K562 (cell line): ENCODE measurements at regions not wholly inside any gene's neighbourhood (a gene's known extent, or its start where the extent isn't known, plus 50 kb on each side); places are given as distances from the start of the nearest gene placed in this dataset.

Experiments used
- ARID2 ChIP-seq: fragments of 450-650 bp; IDR thresholded peaks from 2 replicates; pipeline ENCODE4 v1.6.1; 2017; ENCODE audit warnings: antibody characterized with exemption, mild to moderate bottlenecking
- DMBX1 ChIP-seq: fragments of 250-450 bp; sonication (Bioruptor Pico); IDR thresholded peaks from 2 replicates; pipeline ENCODE4 v1.8.0; 2022; ENCODE audit warnings: inconsistent platforms, mild to moderate bottlenecking, moderate library complexity, borderline replicate concordance
- FIP1L1 ChIP-seq: fragments of 200-400 bp; formaldehyde crosslinking; IDR thresholded peaks from 2 replicates; pipeline ENCODE4 v1.6.1; 2018; ENCODE audit warnings: mild to moderate bottlenecking, low read depth, low read length; ENCODE audit not compliant: poor library complexity, severe bottlenecking
- HDAC8 ChIP-seq: fragments of 450-650 bp; IDR thresholded peaks from 2 replicates; pipeline ENCODE4 v1.6.1; 2016; ENCODE audit warnings: mild to moderate bottlenecking, missing genetic modification characterization, moderate library complexity, missing compliant biosample characterization
- HNRNPK ChIP-seq: fragments of 200-400 bp; formaldehyde crosslinking; IDR thresholded peaks from one replicate; pipeline ENCODE4 v1.6.1; 2018; ENCODE audit warnings: mild to moderate bottlenecking, low read depth, low read length; ENCODE audit not compliant: poor library complexity, severe bottlenecking
- JUN ChIP-seq, 2 experiments: sonication (generic) in 1 of 2; formaldehyde crosslinking in 1 of 2; IDR thresholded peaks; 2 replicates each; pipeline versions ENCODE4 v1.6.1 to v1.8.0; 2012 to 2022; ENCODE audit warnings: borderline replicate concordance in 2 of 2, mild to moderate bottlenecking in 2 of 2, improper control_type of control experiment in 1 of 2, low read depth in 1 of 2, low read length in 1 of 2, missing genetic modification reagents in 1 of 2
- JUND ChIP-seq, 2 experiments: IDR thresholded peaks; 2 replicates in 1 of 2; 3 replicates in 1 of 2; pipeline ENCODE4 v1.6.1; 2011; ENCODE audit warnings: borderline replicate concordance in 2 of 2, low read depth in 2 of 2, low read length in 2 of 2, improper control_type of control experiment in 1 of 2, missing biosample characterization in 1 of 2, missing genetic modification characterization in 1 of 2, missing genetic modification reagents in 1 of 2
- MCM2 ChIP-seq: fragments of 450-650 bp; IDR thresholded peaks from 2 replicates; pipeline ENCODE4 v1.6.1; 2017; ENCODE audit warnings: low read depth, mild to moderate bottlenecking
- NFATC3 ChIP-seq: fragments of 450-650 bp; IDR thresholded peaks from 2 replicates; pipeline ENCODE4 v1.6.1; 2017; ENCODE audit warnings: mild to moderate bottlenecking
- POLR2AphosphoS5 ChIP-seq: IDR thresholded peaks from 2 replicates; pipeline ENCODE4 v1.6.1; 2011; ENCODE audit warnings: mild to moderate bottlenecking, low read depth, low read length, moderate library complexity; ENCODE audit not compliant: control insufficient read depth, insufficient read depth
- POU5F1 ChIP-seq: fragments of 150-350 bp; IDR thresholded peaks from 2 replicates; pipeline ENCODE4 v1.6.1; 2014; ENCODE audit warnings: borderline replicate concordance, low read length, low read depth, mild to moderate bottlenecking; ENCODE audit not compliant: partially characterized antibody
- RBM22 ChIP-seq: fragments of 200-400 bp; formaldehyde crosslinking; IDR thresholded peaks from 2 replicates; pipeline ENCODE4 v1.6.1; 2018; ENCODE audit warnings: low read length, low read depth; ENCODE audit not compliant: poor library complexity, severe bottlenecking
- TBP ChIP-seq: optimal IDR thresholded peaks from 2 replicates; pipeline ENCODE3; 2011; ENCODE audit warnings: low read depth, low read length, improper control_type of control experiment
- TCFL5 ChIP-seq: fragments of 250-450 bp; sonication (Bioruptor Pico); conservative IDR thresholded peaks from 2 replicates; pipeline ENCODE4 v1.6.1; 2021; ENCODE audit warnings: mild to moderate bottlenecking, moderate library complexity, matching md5 sums
- TRIM28 ChIP-seq: fragments of 450-650 bp; IDR thresholded peaks from 2 replicates; pipeline ENCODE4 v1.6.1; 2017
- ZNF174 ChIP-seq: fragments of 250-450 bp; sonication (Bioruptor Pico); IDR thresholded peaks from 2 replicates; pipeline ENCODE4 v1.4.0; 2020; ENCODE audit warnings: mild to moderate bottlenecking
- ZNF584 ChIP-seq: fragments of 200-800 bp; sonication (Bioruptor generic); IDR thresholded peaks from 2 replicates; pipeline ENCODE4 v1.6.1; 2016; ENCODE audit warnings: low read depth, mild to moderate bottlenecking, missing genetic modification characterization, missing compliant biosample characterization
- TF ChIP-seq, protein P1 (sequence below), 2 experiments: fragments of 450-650 bp; formaldehyde crosslinking in 1 of 2; IDR thresholded peaks; 2 replicates each; pipeline versions ENCODE4 v1.4.0 to v1.6.1; 2014 to 2020; ENCODE audit warnings: mild to moderate bottlenecking in 2 of 2, borderline replicate concordance in 1 of 2, low read depth in 1 of 2

DNA sequence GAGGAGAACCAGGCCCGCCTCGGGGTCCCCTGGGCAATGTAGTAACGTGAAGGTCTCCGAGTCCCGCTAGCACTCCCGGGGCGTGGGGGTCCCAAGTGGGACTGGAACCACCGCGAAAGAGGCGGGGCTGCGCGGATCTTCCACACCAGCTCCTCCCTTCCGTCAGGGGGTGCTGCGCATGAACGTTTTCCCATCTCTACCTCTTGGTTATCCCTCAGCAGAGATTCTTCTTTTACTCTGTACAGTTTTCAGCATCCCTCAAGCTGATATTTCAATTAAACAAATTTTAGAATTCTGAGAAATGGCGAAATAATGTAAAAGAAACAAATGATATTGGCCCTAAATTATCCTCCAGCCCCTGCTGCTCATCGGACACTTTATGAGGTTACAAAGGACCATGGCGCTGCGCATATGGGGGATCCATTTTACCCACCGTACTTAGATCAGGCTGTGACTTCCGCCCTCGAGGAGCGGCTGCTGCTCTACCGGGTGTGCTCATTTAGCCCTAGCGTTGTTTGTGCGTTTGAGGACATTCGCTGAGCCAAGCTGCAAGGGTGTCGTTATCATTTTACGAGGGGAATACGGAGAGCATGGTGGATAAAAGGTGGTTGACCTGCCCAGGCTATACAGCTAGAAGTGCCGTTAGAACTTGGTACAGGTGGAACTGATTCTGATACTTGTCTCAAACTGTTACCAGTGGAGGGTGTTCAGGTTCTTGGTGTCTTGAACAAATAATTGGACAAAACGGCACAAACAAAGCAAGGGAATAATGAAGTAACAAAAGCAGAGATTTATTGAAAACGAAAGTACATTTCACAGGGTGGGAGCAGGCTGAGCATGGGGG lies 75.2 kb upstream of the CHD6 start (continued):
- TF ChIP-seq HNRNPK (no peak), HDAC8 (tag) (no peak), NFATC3 (peak; percentile 31; the same call in 1 of the 2 replicates), ARID2 (no peak), DMBX1 (no peak), MCM2 (no peak), POU5F1 (peak; percentile 59), FIP1L1 (no peak), JUND (IDR thresholded peaks at IDR 0.05; ENCODE audit: borderline replicate concordance, low read depth, low read length) (peak; percentile 49; the same call in 1 of the 2 replicates), JUND (tag; IDR thresholded peaks at IDR 0.05; ENCODE audit: borderline replicate concordance, low read depth, low read length) (no peak; the same call in 2 of the 3 replicates), TRIM28 (0 out of 2 replicates have a peak, but pooled peaks have one; percentile 21), ZNF584 (no peak), TBP (peak; percentile 78), POLR2AphosphoS5 (peak; percentile 44; the same call in 1 of the 2 replicates), TCFL5 (no peak), RBM22 (no peak), JUN (IDR thresholded peaks at IDR 0.05; ENCODE audit: borderline replicate concordance, low read depth, low read length) (no peak), JUN (CRISPR knock-in tag; IDR thresholded peaks at IDR 0.05; ENCODE audit: borderline replicate concordance) (no peak), ZNF174 (CRISPR knock-in tag) (no peak)
- TF ChIP-seq, protein P1, sequence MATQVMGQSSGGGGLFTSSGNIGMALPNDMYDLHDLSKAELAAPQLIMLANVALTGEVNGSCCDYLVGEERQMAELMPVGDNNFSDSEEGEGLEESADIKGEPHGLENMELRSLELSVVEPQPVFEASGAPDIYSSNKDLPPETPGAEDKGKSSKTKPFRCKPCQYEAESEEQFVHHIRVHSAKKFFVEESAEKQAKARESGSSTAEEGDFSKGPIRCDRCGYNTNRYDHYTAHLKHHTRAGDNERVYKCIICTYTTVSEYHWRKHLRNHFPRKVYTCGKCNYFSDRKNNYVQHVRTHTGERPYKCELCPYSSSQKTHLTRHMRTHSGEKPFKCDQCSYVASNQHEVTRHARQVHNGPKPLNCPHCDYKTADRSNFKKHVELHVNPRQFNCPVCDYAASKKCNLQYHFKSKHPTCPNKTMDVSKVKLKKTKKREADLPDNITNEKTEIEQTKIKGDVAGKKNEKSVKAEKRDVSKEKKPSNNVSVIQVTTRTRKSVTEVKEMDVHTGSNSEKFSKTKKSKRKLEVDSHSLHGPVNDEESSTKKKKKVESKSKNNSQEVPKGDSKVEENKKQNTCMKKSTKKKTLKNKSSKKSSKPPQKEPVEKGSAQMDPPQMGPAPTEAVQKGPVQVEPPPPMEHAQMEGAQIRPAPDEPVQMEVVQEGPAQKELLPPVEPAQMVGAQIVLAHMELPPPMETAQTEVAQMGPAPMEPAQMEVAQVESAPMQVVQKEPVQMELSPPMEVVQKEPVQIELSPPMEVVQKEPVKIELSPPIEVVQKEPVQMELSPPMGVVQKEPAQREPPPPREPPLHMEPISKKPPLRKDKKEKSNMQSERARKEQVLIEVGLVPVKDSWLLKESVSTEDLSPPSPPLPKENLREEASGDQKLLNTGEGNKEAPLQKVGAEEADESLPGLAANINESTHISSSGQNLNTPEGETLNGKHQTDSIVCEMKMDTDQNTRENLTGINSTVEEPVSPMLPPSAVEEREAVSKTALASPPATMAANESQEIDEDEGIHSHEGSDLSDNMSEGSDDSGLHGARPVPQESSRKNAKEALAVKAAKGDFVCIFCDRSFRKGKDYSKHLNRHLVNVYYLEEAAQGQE (IDR thresholded peaks at IDR 0.05; ENCODE audit: borderline replicate concordance): no peak
- TF ChIP-seq, protein P1 (CRISPR knock-in tag; IDR thresholded peaks at IDR 0.05; ENCODE audit: low read depth): no peak
